Muscle layer of duodenum (tissue), 2 donors: ENCODE measurements at regions not wholly inside any gene's neighbourhood (a gene's known extent, or its start where the extent isn't known, plus 50 kb on each side); places are given as distances from the start of the nearest gene placed in this dataset.

ENCODE experiments used
- H3K27ac ChIP-seq: one replicate; pipeline ENCODE4 v1.7.0; 2013; ENCODE audit warnings: mild to moderate bottlenecking, low read length
- H3K27me3 ChIP-seq: one replicate; pipeline ENCODE4 v1.7.0; 2013; ENCODE audit warnings: low read depth, mild to moderate bottlenecking, control low read depth, low read length
- H3K36me3 ChIP-seq, 2 donors: one replicate each; pipeline ENCODE4 v1.7.0; 2013; ENCODE audit warnings: low read length in 2 of 2, control low read depth in 1 of 2, mild to moderate bottlenecking in 1 of 2; ENCODE audit not compliant: insufficient read depth in 2 of 2, control insufficient read depth in 1 of 2
- H3K4me1 ChIP-seq, 2 donors: one replicate each; pipeline ENCODE4 v1.7.0; 2013; ENCODE audit warnings: low read length in 2 of 2, mild to moderate bottlenecking in 2 of 2, control low read depth in 1 of 2, moderate library complexity in 1 of 2; ENCODE audit not compliant: insufficient read depth in 2 of 2, control insufficient read depth in 1 of 2
- H3K4me3 ChIP-seq, 2 donors: one replicate each; pipeline ENCODE4 v1.7.0; 2013; ENCODE audit warnings: low read length in 2 of 2, low read depth in 1 of 2, mild to moderate bottlenecking in 1 of 2
- H3K9me3 ChIP-seq, 2 donors: one replicate each; pipeline ENCODE4 v1.7.0; 2013; ENCODE audit warnings: low read length in 2 of 2, control low read depth in 1 of 2, mild to moderate bottlenecking in 1 of 2; ENCODE audit not compliant: control insufficient read depth in 1 of 2
- donor health status: healthy.

DNA sequence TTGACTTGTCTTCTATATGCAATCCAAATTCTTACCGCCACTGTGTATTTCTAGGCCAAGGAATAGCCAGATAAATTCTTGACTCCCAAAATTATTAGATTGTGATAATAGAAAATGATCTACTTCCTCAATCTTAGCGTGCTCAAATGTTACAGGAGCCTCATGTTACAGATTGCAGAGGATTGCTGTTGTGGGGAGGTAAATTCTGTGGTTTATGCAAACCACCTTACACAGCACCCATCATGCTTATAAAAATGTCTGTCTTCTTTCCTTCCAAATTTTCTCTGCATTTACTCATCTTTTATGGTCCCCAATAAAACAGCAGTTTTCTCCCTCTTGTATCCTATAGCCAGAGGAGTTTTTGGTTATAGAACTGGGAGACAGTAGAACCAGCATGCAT is 420.2 kb upstream of the ROBO1 start:
- no peaks in the 10 kb centered on the region for H3K27me3 ChIP-seq
- no peaks in the 10 kb centered on the region for H3K36me3 ChIP-seq
- no peak overlapping the region for H3K4me3 ChIP-seq
- no peaks in the 10 kb centered on the region for H3K4me1 ChIP-seq
- H3K9me3 ChIP-seq: no peaks in the 10 kb centered on the region
- no peak overlapping the region for H3K27ac ChIP-seq

- no peaks in the 10 kb centered on the region for H3K36me3 ChIP-seq
- H3K4me1 ChIP-seq: no peaks in the 10 kb centered on the region
- no peaks in the 10 kb centered on the region for H3K9me3 ChIP-seq
- H3K27me3 ChIP-seq: no peaks in the 10 kb centered on the region
- no peak overlapping the region for H3K4me3 ChIP-seq
- no peak overlapping the region for H3K27ac ChIP-seq
Measured at GRCh38 chr3:80159990-80160506, 392.2 kb upstream of the ROBO1 start.

- H3K27ac ChIP-seq: no peak overlapping the region
- H3K4me3 ChIP-seq: no peak overlapping the region
- H3K27me3 ChIP-seq: no peaks in the 10 kb centered on the region
- no peaks in the 10 kb centered on the region for H3K9me3 ChIP-seq
- no peaks in the 10 kb centered on the region for H3K36me3 ChIP-seq
- no peaks in the 10 kb centered on the region for H3K4me1 ChIP-seq
Measured at GRCh38 chr3:80158332-80158731, 390.5 kb upstream of the ROBO1 start.

- H3K9me3 ChIP-seq: no peaks in the 10 kb centered on the region
- no peaks in the 10 kb centered on the region for H3K4me1 ChIP-seq
- H3K4me3 ChIP-seq: no peak overlapping the region
- no peak overlapping the region for H3K27ac ChIP-seq
- H3K27me3 ChIP-seq: no peaks in the 10 kb centered on the region
- H3K36me3 ChIP-seq: no peaks in the 10 kb centered on the region
Measured at GRCh38 chr3:80157546-80157945, 389.7 kb upstream of the ROBO1 start.

DNA sequence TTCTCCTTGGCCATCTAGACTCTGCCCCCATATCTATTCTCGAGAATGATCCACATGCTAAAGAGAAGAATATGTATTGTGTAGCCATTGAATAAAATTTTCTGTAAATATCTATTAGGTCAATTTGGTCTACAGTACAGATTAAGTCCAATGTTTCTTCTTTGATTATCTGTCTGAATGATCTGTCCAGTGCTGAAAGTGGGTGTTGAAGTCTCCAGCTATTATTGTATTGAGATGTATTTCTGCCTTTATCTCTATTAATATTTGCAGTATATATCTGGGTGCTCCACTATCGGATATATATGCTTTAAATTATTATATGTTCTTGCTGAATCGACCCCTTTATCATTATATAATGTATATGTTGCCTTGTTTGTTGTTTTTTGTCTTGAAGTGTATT is 384.9 kb upstream of the ROBO1 start:
- Histone ChIP-seq H3K9me3 (no peaks in the 10 kb centered on the region), H3K27ac (no peak overlapping the region), H3K27me3 (no peaks in the 10 kb centered on the region), H3K36me3 (no peaks in the 10 kb centered on the region), H3K4me3 (no peak overlapping the region), H3K4me1 (no peaks in the 10 kb centered on the region)

DNA sequence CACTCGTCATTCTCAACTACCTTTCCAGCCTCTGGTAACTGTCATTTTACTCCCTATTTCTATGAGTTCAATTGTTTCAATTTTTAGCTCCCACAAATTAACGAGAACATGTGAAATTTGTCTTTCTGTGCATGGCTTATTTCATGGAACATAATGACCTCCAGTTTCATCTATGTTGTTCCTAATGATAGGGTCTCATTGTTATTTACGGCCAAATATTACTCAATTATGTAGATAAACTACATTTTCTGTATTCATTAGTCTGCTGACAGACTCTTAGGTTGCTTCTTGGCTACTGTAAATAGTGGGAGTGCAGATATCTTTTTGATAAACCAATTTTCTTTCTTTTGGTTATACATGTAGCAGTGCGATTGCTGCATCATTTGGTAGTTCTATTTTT is 374.9 kb upstream of the ROBO1 start:
- Histone ChIP-seq H3K4me3 (no peak overlapping the region), H3K4me1 (no peaks in the 10 kb centered on the region)

DNA sequence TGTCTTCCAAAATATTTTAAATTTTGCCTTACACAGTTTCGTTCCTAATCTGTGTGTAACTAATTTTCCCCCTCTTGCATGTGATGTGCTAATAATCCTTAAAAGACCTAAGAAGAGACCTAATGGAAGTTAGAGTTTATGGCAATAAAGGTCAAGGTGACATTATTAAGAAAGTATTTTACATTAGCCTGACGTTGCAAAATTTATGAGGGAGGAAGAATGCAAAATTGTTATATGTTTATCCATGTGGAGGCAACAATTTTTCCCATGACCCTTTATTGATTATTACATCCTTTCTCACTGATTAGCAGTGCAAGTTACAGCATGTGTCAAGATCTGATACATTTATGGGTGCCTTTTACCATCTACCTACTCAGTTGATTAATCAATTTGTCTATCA is 373.8 kb upstream of the ROBO1 start:
- Histone ChIP-seq H3K4me3 (no peak overlapping the region), H3K36me3 (no peaks in the 10 kb centered on the region), H3K27me3 (no peaks in the 10 kb centered on the region), H3K27ac (no peak overlapping the region), H3K9me3 (peaks cover 0 to 3% of the 10 kb centered on the region in 2 donors), H3K4me1 (no peaks in the 10 kb centered on the region)

More for the DNA sequence above, 374.9 kb upstream of the ROBO1 start:
- no peaks in the 10 kb centered on the region for H3K36me3 ChIP-seq
- H3K9me3 ChIP-seq: peaks cover 0 to 3% of the 10 kb centered on the region in 2 donors
- no peaks in the 10 kb centered on the region for H3K27me3 ChIP-seq
- no peak overlapping the region for H3K27ac ChIP-seq

- H3K27me3 ChIP-seq: no peaks in the 10 kb centered on the region
- H3K4me3 ChIP-seq: no peak overlapping the region
- no peaks in the 10 kb centered on the region for H3K4me1 ChIP-seq
- H3K9me3 ChIP-seq: no peaks in the 10 kb centered on the region
- H3K27ac ChIP-seq: no peak overlapping the region
- H3K36me3 ChIP-seq: no peaks in the 10 kb centered on the region
Measured at GRCh38 chr3:80116281-80116680, 348.5 kb upstream of the ROBO1 start.

GRCh38 chr3:80114694-80115093 is 346.9 kb upstream of the ROBO1 start:
- Histone ChIP-seq H3K9me3 (no peaks in the 10 kb centered on the region), H3K4me1 (no peaks in the 10 kb centered on the region), H3K36me3 (no peaks in the 10 kb centered on the region), H3K4me3 (no peak overlapping the region), H3K27me3 (no peaks in the 10 kb centered on the region), H3K27ac (no peak overlapping the region)

DNA sequence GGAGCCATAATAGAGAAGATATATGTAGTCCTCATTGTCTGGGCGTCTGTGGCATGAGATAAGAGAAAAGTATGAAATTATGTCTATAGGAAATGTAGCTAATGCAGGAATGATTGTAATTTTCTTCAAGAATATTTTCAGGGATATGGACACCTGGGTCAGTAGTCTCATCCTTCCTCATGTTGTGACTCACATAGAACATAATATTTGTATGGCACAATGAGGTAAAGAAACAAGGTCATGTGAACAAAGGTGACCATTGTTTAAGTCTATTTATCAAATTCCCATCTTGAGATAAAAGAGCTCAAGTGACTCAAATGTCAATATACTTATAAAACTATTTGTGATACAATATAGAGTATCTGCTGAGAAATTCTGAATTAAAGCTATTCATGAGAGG is 345.5 kb upstream of the ROBO1 start:
- Histone ChIP-seq H3K9me3 (no peaks in the 10 kb centered on the region), H3K27me3 (no peaks in the 10 kb centered on the region), H3K27ac (no peak overlapping the region), H3K36me3 (no peaks in the 10 kb centered on the region), H3K4me3 (no peak overlapping the region), H3K4me1 (no peaks in the 10 kb centered on the region)

DNA sequence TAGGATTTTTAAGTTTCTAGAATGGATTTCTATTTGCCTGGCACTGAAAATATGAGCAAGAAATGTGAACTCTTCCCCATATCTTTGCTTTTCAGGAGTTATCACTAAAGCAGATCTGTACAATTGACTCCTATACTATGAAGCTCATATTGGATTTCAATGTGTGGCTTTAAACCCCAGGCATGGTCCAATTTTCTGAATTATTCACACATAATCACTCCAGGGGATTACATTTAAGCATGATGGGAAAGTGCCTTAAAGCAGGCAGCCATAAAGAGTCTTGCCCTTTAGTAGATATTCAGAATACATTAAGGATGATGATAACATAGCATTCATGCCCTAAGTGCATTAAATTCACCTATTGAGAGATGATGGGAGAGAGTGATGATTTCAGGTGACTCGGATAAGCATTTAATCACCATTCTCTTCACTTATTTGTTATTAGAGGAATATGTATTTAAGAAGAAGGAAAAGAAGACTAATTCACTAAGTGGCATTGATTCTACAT is 331.8 kb upstream of the ROBO1 start:
- Histone ChIP-seq H3K27ac (no peak overlapping the region), H3K27me3 (no peaks in the 10 kb centered on the region), H3K4me1 (no peaks in the 10 kb centered on the region), H3K4me3 (no peak overlapping the region), H3K36me3 (no peaks in the 10 kb centered on the region), H3K9me3 (no peaks in the 10 kb centered on the region)

- no peaks in the 10 kb centered on the region for H3K36me3 ChIP-seq
- H3K4me3 ChIP-seq: no peak overlapping the region
- no peak overlapping the region for H3K27ac ChIP-seq
- H3K4me1 ChIP-seq: no peaks in the 10 kb centered on the region
- H3K9me3 ChIP-seq: no peaks in the 10 kb centered on the region
- H3K27me3 ChIP-seq: no peaks in the 10 kb centered on the region
Measured at GRCh38 chr3:80097674-80098073, 329.9 kb upstream of the ROBO1 start.
